Upper lobe of left lung (tissue), 6 donors: ENCODE measurements at regions not wholly inside any gene's neighbourhood (a gene's known extent, or its start where the extent isn't known, plus 50 kb on each side); places are given as distances from the start of the nearest gene placed in this dataset.

Experiments
- ATAC-seq, 2 donors: fragments of 200-7000 bp; cut with Tn5 transposase; one replicate each; pipeline ENCODE4 v1.9.1; 2022; ENCODE audit warnings: mild to moderate bottlenecking in 2 of 2, moderate library complexity in 2 of 2; ENCODE audit not compliant: low FRiP score in 2 of 2
- DNase-seq, 2 donors: peaks; one replicate each; pipeline ENCODE4 v3.0.0-alpha.2; 2019 to 2020
- H3K27ac ChIP-seq, 4 donors: fragments of 200-600 bp; sonication (generic); one replicate each; pipeline ENCODE4 v1.5.1; 2016 to 2019
- H3K27me3 ChIP-seq, 4 donors: fragments of 200-600 bp; sonication (generic); one replicate each; pipeline ENCODE4 v1.5.1; 2017 to 2019
- H3K36me3 ChIP-seq, 4 donors: fragments of 200-600 bp; sonication (generic); one replicate each; pipeline ENCODE4 v1.5.1; 2016 to 2019
- H3K4me1 ChIP-seq, 4 donors: fragments of 200-600 bp; sonication (generic); one replicate each; pipeline ENCODE4 v1.5.1; 2018 to 2019
- H3K4me3 ChIP-seq, 4 donors: fragments of 200-600 bp; sonication (generic); one replicate each; pipeline ENCODE4 v1.5.1; 2017 to 2019; ENCODE audit warnings: mild to moderate bottlenecking in 2 of 4, moderate library complexity in 1 of 4
- H3K9me3 ChIP-seq, 4 donors: fragments of 200-600 bp; sonication (generic); one replicate each; pipeline ENCODE4 v1.5.1; 2018 to 2019
- EP300 ChIP-seq, 4 donors: sonication (generic); formaldehyde crosslinking; IDR thresholded peaks; one replicate each; pipeline ENCODE4 v1.5.1; 2017; ENCODE audit warnings: antibody characterized with exemption in 4 of 4, control low read depth in 2 of 4
- POLR2A ChIP-seq, 4 donors: fragments of 450-650 bp; IDR thresholded peaks; one replicate each; pipeline ENCODE4 v1.5.1; 2016 to 2017; ENCODE audit warnings: antibody characterized with exemption in 4 of 4, mild to moderate bottlenecking in 2 of 4
- POLR2AphosphoS5 ChIP-seq, 2 donors: sonication (generic); formaldehyde crosslinking; IDR thresholded peaks; one replicate each; pipeline ENCODE4 v1.5.1; 2017; ENCODE audit warnings: antibody characterized with exemption in 2 of 2
- WGBS, 2 donors: methylation state at CpG; one replicate each; pipeline ENCODE4 v1.1.5; 2017 to 2018; 5-methylcytosine and 5-hydroxymethylcytosine counted together
- TF ChIP-seq, protein P1 (sequence below), 6 experiments: fragments of 450-650 bp in 4 of 6; fragments of 200-600 bp in 2 of 6; sonication (generic) in 2 of 6; IDR thresholded peaks; one replicate each; pipeline ENCODE4 v1.5.1; 2016 to 2019; ENCODE audit warnings: antibody characterized with exemption in 6 of 6
- donor health status: DM: no; HTN: no; CAD: no; lungs with moderate emphysema.
- donor health status: DM: no; HTN: yes; CAD: no; lungs with severe emphysema.

DNA sequence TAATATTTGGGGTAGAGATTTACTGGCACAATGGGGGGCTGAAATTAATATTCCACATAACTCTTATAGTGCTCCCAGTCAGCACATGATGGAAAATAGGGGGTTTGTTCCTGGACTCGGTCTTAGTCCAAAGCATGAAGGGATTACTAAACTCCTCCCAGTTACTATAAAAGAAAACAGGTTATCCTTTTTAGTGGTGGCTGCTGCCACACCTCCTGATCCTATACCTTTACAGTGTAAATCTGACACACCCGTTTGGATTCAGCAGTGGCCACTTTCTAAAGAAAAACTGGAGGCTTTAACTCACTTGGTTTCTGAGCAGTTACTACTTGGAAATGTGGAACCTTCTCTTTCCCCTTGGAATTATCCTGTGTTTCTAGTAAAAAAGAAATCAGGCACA lies 572.9 kb upstream of the PTGER4 start:
- Histone ChIP-seq H3K27ac (no peak overlapping the region), H3K36me3 (no peaks in the 10 kb centered on the region), H3K4me3 (no peak overlapping the region), H3K4me1 (no peaks in the 10 kb centered on the region), H3K27me3 (no peaks in the 10 kb centered on the region), H3K9me3 (peaks cover 0 to 9% (median 0%) of the 10 kb centered on the region in 4 donors)
- TF ChIP-seq POLR2A (IDR thresholded peaks at IDR 0.05) (no peak), POLR2AphosphoS5 (IDR thresholded peaks at IDR 0.05) (no peak), EP300 (IDR thresholded peaks at IDR 0.05) (no peak)
- TF ChIP-seq, protein P1, sequence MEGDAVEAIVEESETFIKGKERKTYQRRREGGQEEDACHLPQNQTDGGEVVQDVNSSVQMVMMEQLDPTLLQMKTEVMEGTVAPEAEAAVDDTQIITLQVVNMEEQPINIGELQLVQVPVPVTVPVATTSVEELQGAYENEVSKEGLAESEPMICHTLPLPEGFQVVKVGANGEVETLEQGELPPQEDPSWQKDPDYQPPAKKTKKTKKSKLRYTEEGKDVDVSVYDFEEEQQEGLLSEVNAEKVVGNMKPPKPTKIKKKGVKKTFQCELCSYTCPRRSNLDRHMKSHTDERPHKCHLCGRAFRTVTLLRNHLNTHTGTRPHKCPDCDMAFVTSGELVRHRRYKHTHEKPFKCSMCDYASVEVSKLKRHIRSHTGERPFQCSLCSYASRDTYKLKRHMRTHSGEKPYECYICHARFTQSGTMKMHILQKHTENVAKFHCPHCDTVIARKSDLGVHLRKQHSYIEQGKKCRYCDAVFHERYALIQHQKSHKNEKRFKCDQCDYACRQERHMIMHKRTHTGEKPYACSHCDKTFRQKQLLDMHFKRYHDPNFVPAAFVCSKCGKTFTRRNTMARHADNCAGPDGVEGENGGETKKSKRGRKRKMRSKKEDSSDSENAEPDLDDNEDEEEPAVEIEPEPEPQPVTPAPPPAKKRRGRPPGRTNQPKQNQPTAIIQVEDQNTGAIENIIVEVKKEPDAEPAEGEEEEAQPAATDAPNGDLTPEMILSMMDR (IDR thresholded peaks at IDR 0.05): no peak
- WGBS, 2 donors: 86 to 94% methylated on average over 2 of the region's 2 CpGs
- DNase-seq: no peak
- no peak for ATAC-seq

DNA sequence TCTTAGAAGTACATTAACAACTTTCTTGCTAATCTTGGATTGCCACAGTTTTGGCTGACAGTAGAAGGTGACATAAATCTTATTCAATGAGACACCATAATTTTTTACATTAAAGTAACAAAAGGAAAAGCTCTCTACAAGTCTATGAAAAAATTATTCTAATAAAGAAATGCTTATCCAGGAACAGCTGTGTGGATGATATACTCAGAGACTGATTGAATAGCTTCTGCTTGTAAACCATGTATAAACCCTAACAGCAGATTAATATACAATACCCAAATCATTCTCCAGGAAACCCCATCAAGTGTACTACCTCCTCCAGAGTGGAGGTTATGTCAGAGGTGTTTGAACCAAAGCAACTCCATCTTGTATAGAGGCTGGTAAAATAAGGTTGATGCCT lies 581.4 kb upstream of the PTGER4 start:
- peaks cover 0 to 2% (median 0%) of the 10 kb centered on the region in 4 donors for H3K9me3 ChIP-seq
- no peaks in the 10 kb centered on the region for H3K4me1 ChIP-seq
- no peaks in the 10 kb centered on the region for H3K36me3 ChIP-seq
- no peak overlapping the region for H3K27ac ChIP-seq
- no peaks in the 10 kb centered on the region for H3K27me3 ChIP-seq
- DNase-seq: no peak
- H3K4me3 ChIP-seq: no peak overlapping the region
- no peak for ATAC-seq
- no peak for TF ChIP-seq EP300 (IDR thresholded peaks at IDR 0.05)
- TF ChIP-seq, protein P1 (IDR thresholded peaks at IDR 0.05): no peak
- no peak for TF ChIP-seq POLR2A (IDR thresholded peaks at IDR 0.05)
- TF ChIP-seq POLR2AphosphoS5 (IDR thresholded peaks at IDR 0.05): no peak

DNA sequence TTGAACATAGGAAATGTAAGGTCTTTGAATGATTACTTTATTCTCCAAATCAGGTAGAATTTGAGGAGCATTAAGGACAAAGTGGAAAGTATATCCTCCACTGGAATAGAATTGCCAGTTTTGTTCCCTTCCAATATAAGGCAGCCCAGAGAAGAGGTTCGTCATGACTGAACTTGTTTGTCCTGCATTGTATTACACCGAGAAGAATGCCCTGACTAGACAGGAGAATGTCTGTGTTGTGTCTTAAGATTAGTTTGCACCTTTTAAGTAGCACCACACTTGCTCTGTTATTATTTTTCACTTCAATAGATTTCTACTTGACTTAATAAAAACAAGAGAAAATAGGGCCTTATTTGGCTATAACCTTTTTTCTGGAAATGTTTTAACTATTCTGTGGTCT lies 586.2 kb upstream of the PTGER4 start:
- H3K27me3 ChIP-seq: no peaks in the 10 kb centered on the region
- no peaks in the 10 kb centered on the region for H3K4me1 ChIP-seq
- H3K9me3 ChIP-seq: peaks cover 0 to 29% (median 9%) of the 10 kb centered on the region in 4 donors
- no peak overlapping the region for H3K27ac ChIP-seq
- no peak overlapping the region for H3K4me3 ChIP-seq
- TF ChIP-seq, protein P1 (IDR thresholded peaks at IDR 0.05): no peak
- TF ChIP-seq EP300 (IDR thresholded peaks at IDR 0.05) (no peak), POLR2A (IDR thresholded peaks at IDR 0.05) (no peak)
- H3K36me3 ChIP-seq: no peaks in the 10 kb centered on the region
- no peak for ATAC-seq
- WGBS, 2 donors: 83 to 88% methylated on average over 2 of the region's 2 CpGs
- no peak for DNase-seq

DNA sequence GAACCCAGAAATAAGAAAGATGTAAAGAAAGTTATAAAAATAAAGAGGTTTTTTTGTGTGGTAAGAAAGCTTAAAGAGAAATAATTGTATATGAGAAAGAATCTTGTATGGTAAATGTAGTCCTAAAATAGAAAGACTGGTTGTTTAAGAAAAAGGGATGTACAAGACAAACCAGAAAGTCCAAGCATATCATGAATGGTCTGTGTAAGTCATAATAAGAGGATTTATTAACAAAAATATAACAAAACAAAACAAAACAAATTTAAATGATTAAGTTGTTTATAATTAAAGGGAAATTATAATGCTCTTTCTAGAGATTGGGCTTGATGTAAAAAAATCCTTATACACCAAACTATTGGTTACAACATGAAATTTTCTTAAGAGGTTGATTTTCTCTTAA lies 590.4 kb upstream of the PTGER4 start:
- Histone ChIP-seq H3K36me3 (no peaks in the 10 kb centered on the region), H3K27ac (no peak overlapping the region), H3K4me1 (no peaks in the 10 kb centered on the region), H3K4me3 (no peak overlapping the region), H3K27me3 (no peaks in the 10 kb centered on the region), H3K9me3 (peaks cover 0 to 29% (median 9%) of the 10 kb centered on the region in 4 donors)
- ATAC-seq (no peak), DNase-seq (no peak)
- TF ChIP-seq, protein P1 (IDR thresholded peaks at IDR 0.05): no peak
- TF ChIP-seq EP300 (IDR thresholded peaks at IDR 0.05) (no peak), POLR2A (IDR thresholded peaks at IDR 0.05) (no peak)

DNA sequence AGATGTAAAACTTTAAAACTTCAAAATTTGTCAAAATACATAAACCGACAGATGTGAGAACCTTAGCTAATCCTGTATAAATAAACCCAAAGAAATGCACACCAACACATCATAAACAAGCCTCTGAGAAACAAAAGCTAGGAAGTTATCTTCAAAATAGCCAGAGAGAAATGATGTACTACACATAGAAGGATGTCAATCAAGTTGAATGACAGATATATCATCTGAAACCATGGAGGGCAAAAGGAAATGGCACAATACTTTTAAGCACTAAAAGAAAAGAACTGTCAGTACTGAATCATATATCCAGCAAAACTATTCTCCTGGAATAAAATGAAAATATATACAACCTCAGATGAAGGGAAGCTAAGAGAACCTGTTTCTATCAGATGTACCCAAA lies 595.1 kb upstream of the PTGER4 start:
- DNase-seq (no peak), ATAC-seq (no peak)
- 71 to 100% methylated on average over 1 of the region's 1 CpG for WGBS, 2 donors
- no peak overlapping the region for H3K27ac ChIP-seq
- peaks cover 0 to 3% (median 2%) of the 10 kb centered on the region in 4 donors for H3K9me3 ChIP-seq
- H3K4me3 ChIP-seq: no peak overlapping the region
- H3K27me3 ChIP-seq: no peaks in the 10 kb centered on the region
- TF ChIP-seq EP300 (IDR thresholded peaks at IDR 0.05): no peak
- TF ChIP-seq, protein P1 (IDR thresholded peaks at IDR 0.05): no peak
- TF ChIP-seq POLR2AphosphoS5 (IDR thresholded peaks at IDR 0.05): no peak
- no peak for TF ChIP-seq POLR2A (IDR thresholded peaks at IDR 0.05)
- no peaks in the 10 kb centered on the region for H3K36me3 ChIP-seq
- no peaks in the 10 kb centered on the region for H3K4me1 ChIP-seq
